Astrocyte of the spinal cord (primary cell): ENCODE measurements at regions not wholly inside any gene's neighbourhood (a gene's known extent, or its start where the extent isn't known, plus 50 kb on each side); places are given as distances from the start of the nearest gene placed in this dataset.

Source experiments
- DNase-seq: peaks from one replicate; pipeline ENCODE4 v3.0.0; 2011; ENCODE audit warnings: low read depth, low spot score
- H3K4me3 ChIP-seq: 2 replicates; pipeline ENCODE4 v1.5.1; 2011; ENCODE audit warnings: low read depth, mild to moderate bottlenecking, low read length, moderate library complexity
- CTCF ChIP-seq: IDR thresholded peaks from 2 replicates; pipeline ENCODE4 v1.5.1; 2012; ENCODE audit warnings: low read depth, mild to moderate bottlenecking, low read length, inconsistent platforms
- in situ Hi-C: cut with HindIII; loops from 2 replicates; pipeline ENCODE4 v1.10.0; 2017; ENCODE audit warnings: low sequenced_read_pairs

- no peak for TF ChIP-seq CTCF
- in situ Hi-C loops = no loop called here
- no peak for DNase-seq
- H3K4me3 ChIP-seq = no peak overlapping the region
Measured at GRCh38 chr21:18772897-18773296, 369.3 kb upstream of the TMPRSS15 start.

- no peak overlapping the region for H3K4me3 ChIP-seq
- no peak for DNase-seq
- no peak for TF ChIP-seq CTCF
- in situ Hi-C loops = no loop called here
Measured at GRCh38 chr21:18776936-18777335, 373.4 kb upstream of the TMPRSS15 start.

GRCh38 chr21:18782721-18783120, 379.1 kb upstream of the TMPRSS15 start:
- no peak overlapping the region for H3K4me3 ChIP-seq
- DNase-seq = no peak
- TF ChIP-seq CTCF = no peak
- in situ Hi-C loops = no loop called here

- in situ Hi-C loops = no loop called here
- no peak overlapping the region for H3K4me3 ChIP-seq
- peak; percentile 51 for TF ChIP-seq CTCF
- DNase-seq = peak; percentile 42
Measured at GRCh38 chr21:18801468-18801867, 397.9 kb upstream of the TMPRSS15 start.

GRCh38 chr21:18803624-18804023, 400.0 kb upstream of the TMPRSS15 start:
- DNase-seq = no peak
- TF ChIP-seq CTCF = no peak
- in situ Hi-C loops = no loop called here
- H3K4me3 ChIP-seq = no peak overlapping the region

GRCh38 chr21:18810136-18810535, 406.6 kb upstream of the TMPRSS15 start:
- no peak overlapping the region for H3K4me3 ChIP-seq
- in situ Hi-C loops = no loop called here
- no peak for TF ChIP-seq CTCF
- peak; percentile 0 for DNase-seq

GRCh38 chr21:18812308-18812707, 408.7 kb upstream of the TMPRSS15 start:
- in situ Hi-C loops = no loop called here
- no peak for DNase-seq
- no peak for TF ChIP-seq CTCF
- no peak overlapping the region for H3K4me3 ChIP-seq
